Liver (tissue), 8 donors: ENCODE measurements at regions not wholly inside any gene's neighbourhood (a gene's known extent, or its start where the extent isn't known, plus 50 kb on each side); places are given as distances from the start of the nearest gene placed in this dataset.

ENCODE experiments used
- DNase-seq: peaks from one replicate; pipeline ENCODE4 v3.0.0-alpha.2; 2017; ENCODE audit warnings: low spot score
- H3K27ac ChIP-seq, 2 donors: one replicate each; pipeline ENCODE4 v1.7.0; 2013; ENCODE audit warnings: inconsistent platforms in 2 of 2, low read length in 2 of 2, control low read depth in 1 of 2, low read depth in 1 of 2, mild to moderate bottlenecking in 1 of 2
- H3K27me3 ChIP-seq, 4 donors: one replicate each; pipeline versions ENCODE4 v1.6.1 to v1.7.0; 2013; ENCODE audit warnings: low read length in 3 of 4, inconsistent platforms in 1 of 4, mild to moderate bottlenecking in 1 of 4, moderate library complexity in 1 of 4; ENCODE audit not compliant: control insufficient read depth in 4 of 4, insufficient read depth in 4 of 4
- H3K36me3 ChIP-seq, 4 donors: one replicate each; pipeline versions ENCODE4 v1.6.1 to v1.7.0; 2013; ENCODE audit warnings: low read length in 3 of 4, mild to moderate bottlenecking in 3 of 4, low read depth in 1 of 4, moderate library complexity in 1 of 4; ENCODE audit not compliant: control insufficient read depth in 4 of 4, insufficient read depth in 3 of 4
- H3K4me1 ChIP-seq, 4 donors: one replicate each; pipeline versions ENCODE4 v1.6.1 to v1.7.0; 2013; ENCODE audit warnings: low read length in 3 of 4, mild to moderate bottlenecking in 3 of 4, moderate library complexity in 1 of 4; ENCODE audit not compliant: control insufficient read depth in 4 of 4, insufficient read depth in 4 of 4
- H3K4me3 ChIP-seq, 3 donors: one replicate each; pipeline versions ENCODE4 v1.6.1 to v1.7.0; 2013; ENCODE audit warnings: low read length in 3 of 3, control low read depth in 1 of 3, low read depth in 1 of 3, mild to moderate bottlenecking in 1 of 3
- H3K9ac ChIP-seq, 2 donors: one replicate each; pipeline ENCODE4 v1.7.0; 2013; ENCODE audit warnings: low read length in 2 of 2, mild to moderate bottlenecking in 2 of 2, moderate library complexity in 2 of 2, control low read depth in 1 of 2, low read depth in 1 of 2
- H3K9me3 ChIP-seq, 4 donors: one replicate each; pipeline versions ENCODE4 v1.6.1 to v1.7.0; 2013; ENCODE audit warnings: low read length in 3 of 4; ENCODE audit not compliant: control insufficient read depth in 4 of 4
- ATF3 ChIP-seq: IDR thresholded peaks from 2 replicates; pipeline ENCODE4 v1.6.1; 2016; ENCODE audit warnings: antibody characterized with exemption
- CTCF ChIP-seq: fragments of 150-350 bp; IDR thresholded peaks from 2 replicates; pipeline ENCODE4 v1.5.1; 2017; ENCODE audit warnings: improper control_type of control experiment, low read depth, low read length; ENCODE audit not compliant: missing input control
- EGR1 ChIP-seq, 2 donors: IDR thresholded peaks; 2 replicates each; pipeline ENCODE4 v1.6.1; 2016 to 2018; ENCODE audit warnings: antibody characterized with exemption in 2 of 2, low read depth in 2 of 2
- FOXA2 ChIP-seq: IDR thresholded peaks from 2 replicates; pipeline ENCODE4 v1.6.1; 2016; ENCODE audit warnings: antibody characterized with exemption
- GABPA ChIP-seq, 2 donors: IDR thresholded peaks in 1 of 2; conservative IDR thresholded peaks in 1 of 2; 2 replicates each; pipeline ENCODE4 v1.6.1; 2016; ENCODE audit warnings: antibody characterized with exemption in 2 of 2, mild to moderate bottlenecking in 1 of 2, moderate library complexity in 1 of 2
- HNF4G ChIP-seq: IDR thresholded peaks from 2 replicates; pipeline ENCODE4 v1.6.1; 2016; ENCODE audit warnings: antibody characterized with exemption
- MAX ChIP-seq: IDR thresholded peaks from 2 replicates; pipeline ENCODE4 v1.6.1; 2016; ENCODE audit warnings: antibody characterized with exemption
- NR2F2 ChIP-seq: IDR thresholded peaks from 2 replicates; pipeline ENCODE4 v1.6.1; 2016; ENCODE audit warnings: antibody characterized with exemption
- RAD21 ChIP-seq, 2 donors: IDR thresholded peaks; 2 replicates each; pipeline ENCODE4 v1.6.1; 2016; ENCODE audit warnings: antibody characterized with exemption in 2 of 2, mild to moderate bottlenecking in 2 of 2
- REST ChIP-seq: IDR thresholded peaks from 2 replicates; pipeline ENCODE4 v1.6.1; 2016; ENCODE audit warnings: antibody characterized with exemption, mild to moderate bottlenecking
- SP1 ChIP-seq: IDR thresholded peaks from 2 replicates; pipeline ENCODE4 v1.6.1; 2018; ENCODE audit warnings: antibody characterized with exemption, mild to moderate bottlenecking
- TAF1 ChIP-seq: conservative IDR thresholded peaks from 2 replicates; pipeline ENCODE4 v1.6.1; 2016; ENCODE audit warnings: antibody characterized with exemption, mild to moderate bottlenecking
- YY1 ChIP-seq: IDR thresholded peaks from 2 replicates; pipeline ENCODE4 v1.6.1; 2016; ENCODE audit warnings: antibody characterized with exemption, mild to moderate bottlenecking
- ZBTB33 ChIP-seq: IDR thresholded peaks from 2 replicates; pipeline ENCODE4 v1.6.1; 2016; ENCODE audit warnings: antibody characterized with exemption
- WGBS: extraction: QIAGEN DNeasy Blood & Tissue Kit; methylation state at CpG from one replicate; pipeline ENCODE4 v1.1.7; 2013; 5-methylcytosine and 5-hydroxymethylcytosine counted together
- donor health status: healthy.
- donor health status: healthy.
- donor health status: healthy.
- donor health status: healthy.
- donor health status: healthy.

- H3K4me1 ChIP-seq = no peaks in the 10 kb centered on the region
- H3K27me3 ChIP-seq = no peaks in the 10 kb centered on the region
- no peak overlapping the region for H3K4me3 ChIP-seq
- H3K9me3 ChIP-seq = no peaks in the 10 kb centered on the region
- H3K36me3 ChIP-seq = no peaks in the 10 kb centered on the region
- no peak for DNase-seq
- no peak overlapping the region for H3K9ac ChIP-seq
- no peak overlapping the region for H3K27ac ChIP-seq
- TF ChIP-seq NR2F2 (no peak), SP1 (no peak), CTCF (no peak), ZBTB33 (no peak), EGR1 (IDR thresholded peaks at IDR 0.05; ENCODE audit: low read depth in 2 of 2) (no peak), GABPA (IDR thresholded peaks at IDR 0.05 in 1 of 2, conservative IDR thresholded peaks at IDR 0.05 in 1 of 2) (no peak), TAF1 (no peak)
- 89% methylated on average over 1 of the region's 1 CpG for WGBS
Measured at GRCh38 chr4:24638396-24638875, 54.1 kb upstream of the DHX15 start.

GRCh38 chr4:24639714-24640113 is 55.4 kb upstream of the DHX15 start:
- TF ChIP-seq YY1 = no peak
- TF ChIP-seq ZBTB33 = no peak
- no peak for TF ChIP-seq ATF3
- no peak for TF ChIP-seq HNF4G
- no peak overlapping the region for H3K9ac ChIP-seq
- DNase-seq = no peak
- no peaks in the 10 kb centered on the region for H3K9me3 ChIP-seq
- H3K4me3 ChIP-seq = no peak overlapping the region
- H3K36me3 ChIP-seq = no peaks in the 10 kb centered on the region
- no peaks in the 10 kb centered on the region for H3K27me3 ChIP-seq
- WGBS = 86% methylated on average over 5 of the region's 5 CpGs
- no peaks in the 10 kb centered on the region for H3K4me1 ChIP-seq
- H3K27ac ChIP-seq = no peak overlapping the region

GRCh38 chr4:24640366-24640765 is 56.0 kb upstream of the DHX15 start:
- no peak overlapping the region for H3K9ac ChIP-seq
- H3K9me3 ChIP-seq = no peaks in the 10 kb centered on the region
- no peak overlapping the region for H3K4me3 ChIP-seq
- H3K4me1 ChIP-seq = no peaks in the 10 kb centered on the region
- H3K36me3 ChIP-seq = no peaks in the 10 kb centered on the region
- no peak for DNase-seq
- WGBS = 72% methylated on average over 7 of the region's 7 CpGs
- H3K27ac ChIP-seq = no peak overlapping the region
- H3K27me3 ChIP-seq = no peaks in the 10 kb centered on the region
- TF ChIP-seq MAX = no peak
- no peak for TF ChIP-seq ZBTB33
- no peak for TF ChIP-seq GABPA (IDR thresholded peaks at IDR 0.05 in 1 of 2, conservative IDR thresholded peaks at IDR 0.05 in 1 of 2)
- TF ChIP-seq FOXA2 = no peak
- no peak for TF ChIP-seq RAD21 (IDR thresholded peaks at IDR 0.05)
- TF ChIP-seq ATF3 = no peak
- TF ChIP-seq SP1 = no peak
- TF ChIP-seq REST = no peak
- TF ChIP-seq EGR1 (IDR thresholded peaks at IDR 0.05; ENCODE audit: low read depth in 2 of 2) = no peak
- TF ChIP-seq YY1 = no peak
